Left lobe of liver (tissue), 2 donors: ENCODE measurements at regions not wholly inside any gene's neighbourhood (a gene's known extent, or its start where the extent isn't known, plus 50 kb on each side); places are given as distances from the start of the nearest gene placed in this dataset.
A peak's percentile ranks its signal among the peaks of the same experiment; 100 is the strongest.
"Not testable (repeated sequence)": the region's sequence is repeated elsewhere in the genome, so short reads cannot be mapped to it uniquely, and the experiment has no call there.

Experiments
- ATAC-seq: fragments of 200-7000 bp; cut with Tn5 transposase; one replicate; pipeline ENCODE4 v1.9.1; 2020; ENCODE audit warnings: mild to moderate bottlenecking, moderate library complexity
- DNase-seq: peaks from one replicate; pipeline ENCODE4 v3.0.0-alpha.2; 2020; ENCODE audit warnings: low spot score
- donor health status: DM: no; HTN: no; CAD: no; lungs with moderate emphysema.
- donor health status: DM: no; HTN: yes; CAD: no.

DNA sequence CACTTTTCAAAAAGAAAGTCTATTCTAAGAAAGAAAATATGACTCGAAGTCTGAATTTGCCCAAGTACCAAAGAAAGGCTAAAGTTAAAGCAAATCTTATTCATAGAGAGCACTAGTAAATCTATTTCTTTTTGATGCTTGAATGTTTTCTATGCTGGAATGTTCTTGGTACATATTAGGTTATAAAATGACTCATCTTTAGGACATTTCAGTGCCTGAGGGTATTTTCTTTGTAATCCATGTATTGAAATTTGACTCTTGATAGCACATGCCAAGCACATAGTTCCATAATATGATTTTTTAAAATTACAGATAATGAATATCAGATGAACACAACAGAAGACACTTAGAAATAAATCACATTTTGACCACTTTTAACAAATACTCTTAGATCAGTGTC is 232.8 kb downstream of the TRIML1 start:
- DNase-seq: no peak
- ATAC-seq: no peak

DNA sequence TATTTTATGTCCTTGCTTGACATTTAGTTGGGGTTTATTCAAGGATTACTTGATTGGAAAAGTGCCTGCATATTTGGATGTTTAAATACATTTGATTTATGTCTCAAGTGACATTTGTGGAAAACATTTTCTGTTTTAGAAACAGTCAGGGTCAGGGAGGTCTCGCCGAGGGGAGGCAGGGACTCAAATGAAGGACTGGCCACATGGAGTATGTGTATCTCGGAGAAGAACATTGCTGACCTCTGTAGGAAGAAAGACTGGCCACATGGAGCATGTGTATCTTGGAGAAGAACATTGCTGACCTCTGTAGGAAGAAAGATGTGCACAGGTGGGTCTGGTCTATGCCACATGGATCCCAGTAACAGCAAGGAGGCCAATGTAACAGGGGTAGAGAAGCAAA is 233.6 kb downstream of the TRIML1 start:
- ATAC-seq: peak; percentile 36

DNA sequence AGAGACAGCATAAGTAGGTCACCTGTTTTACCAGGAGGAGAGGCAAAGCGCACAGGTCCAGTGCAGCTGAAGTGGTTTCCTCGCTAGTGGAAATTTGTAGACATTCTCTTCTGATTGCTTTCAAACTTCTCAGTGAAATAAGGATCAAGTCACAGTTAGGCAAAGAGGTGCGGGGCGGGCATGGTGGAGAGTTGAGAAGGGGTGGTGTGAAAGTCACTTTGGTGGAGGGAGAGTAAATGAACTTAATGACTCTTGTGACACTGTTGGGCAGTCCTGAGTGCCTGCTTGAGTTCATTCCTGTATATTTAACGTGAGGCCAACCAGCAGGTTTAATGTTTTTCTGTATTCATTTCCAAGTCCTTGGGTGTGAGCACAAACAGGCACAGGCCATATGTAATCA is 235.6 kb downstream of the TRIML1 start:
- DNase-seq (no peak), ATAC-seq (no peak)

More for the DNA sequence above, 233.6 kb downstream of the TRIML1 start:
- no peak for DNase-seq

DNA sequence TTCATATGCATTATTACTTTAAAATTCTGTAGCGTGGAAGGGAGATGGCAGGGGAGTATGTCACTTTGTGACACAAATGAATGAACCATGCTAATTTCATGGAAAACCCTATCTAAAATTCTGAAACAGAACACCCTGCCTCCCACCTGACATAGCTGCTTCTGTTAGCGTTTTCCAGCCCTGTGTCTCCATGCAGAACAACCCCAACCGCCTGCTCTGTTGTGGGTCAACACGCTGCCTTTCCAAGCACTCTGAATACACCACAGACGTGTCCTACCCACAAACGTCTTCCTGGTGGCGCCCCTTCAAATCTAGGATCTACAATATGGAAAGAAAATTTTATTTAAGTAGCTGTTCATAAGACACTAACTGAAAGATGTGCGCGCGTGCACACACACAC is 238.6 kb downstream of the TRIML1 start:
- ATAC-seq (no peak), DNase-seq (no peak)

DNA sequence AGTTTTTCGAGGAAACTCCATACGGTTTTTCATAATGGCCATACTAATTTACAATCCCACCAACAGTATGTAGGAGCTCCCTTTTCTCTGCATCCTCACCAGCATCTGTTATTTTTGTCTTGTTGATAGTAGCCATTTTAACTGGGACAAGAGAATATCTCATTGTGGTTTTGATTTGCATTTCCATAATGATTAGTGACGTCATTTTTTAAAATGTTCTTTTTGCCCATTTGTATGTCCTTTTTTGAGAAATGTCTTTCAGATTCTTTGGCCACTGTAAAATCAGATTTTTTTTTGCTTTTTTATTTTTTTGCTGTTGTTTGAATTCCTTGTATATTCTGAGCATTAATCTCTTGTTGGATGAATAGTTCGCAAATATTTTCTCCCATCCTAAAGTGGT is 243.9 kb downstream of the TRIML1 start:
- no peak for DNase-seq

DNA sequence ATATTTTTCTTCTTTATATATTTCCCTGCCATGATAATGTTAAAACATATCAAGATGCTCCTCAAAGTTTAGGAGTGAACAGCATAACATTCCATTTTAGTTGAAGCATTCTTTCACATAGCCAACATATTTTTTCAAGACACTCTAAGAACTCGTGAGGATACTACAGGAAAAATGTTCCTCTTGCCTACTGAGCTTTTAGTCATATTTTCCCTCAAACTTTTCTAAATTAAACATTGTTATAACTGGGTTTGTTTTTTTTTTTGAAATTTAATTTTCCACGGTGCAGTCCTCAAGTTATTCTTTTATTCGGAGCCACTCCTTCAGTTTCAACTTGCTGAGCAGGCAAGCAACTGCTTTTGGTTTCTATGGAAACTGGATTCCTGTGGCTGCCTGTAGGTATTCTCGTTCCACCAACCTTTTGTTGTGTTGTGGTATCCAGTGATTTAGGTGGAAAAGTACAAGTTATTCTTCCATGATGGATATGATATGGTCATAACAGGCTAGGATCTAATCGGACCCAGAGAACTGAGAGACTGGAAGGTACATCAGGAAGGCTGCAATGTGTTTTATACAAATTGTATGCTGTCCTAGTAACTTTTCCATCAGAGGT is 248.0 kb downstream of the TRIML1 start:
- ATAC-seq: no peak
- no peak for DNase-seq

More for the DNA sequence above, 243.9 kb downstream of the TRIML1 start:
- no peak for ATAC-seq

DNA sequence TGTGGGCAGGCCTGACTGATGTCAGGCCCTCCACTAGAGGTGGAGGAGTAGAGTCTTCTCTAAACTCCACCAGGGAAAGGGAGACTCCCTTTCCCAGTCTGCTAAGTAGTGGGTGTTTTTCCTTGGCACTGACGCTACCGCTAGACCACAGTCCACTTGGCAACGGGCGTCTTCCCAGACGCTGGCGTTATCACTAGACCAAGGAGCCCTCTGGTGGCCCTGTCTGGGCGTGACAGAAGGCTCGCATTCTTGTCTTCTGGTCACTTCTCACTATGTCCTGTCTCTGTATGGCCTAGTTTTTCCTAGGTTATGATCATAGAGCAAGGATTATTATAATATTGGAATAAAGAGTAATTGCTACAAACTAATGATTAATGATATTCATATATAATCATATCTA is 252.1 kb downstream of the TRIML1 start:
- not testable (repeated sequence) for DNase-seq, ATAC-seq

DNA sequence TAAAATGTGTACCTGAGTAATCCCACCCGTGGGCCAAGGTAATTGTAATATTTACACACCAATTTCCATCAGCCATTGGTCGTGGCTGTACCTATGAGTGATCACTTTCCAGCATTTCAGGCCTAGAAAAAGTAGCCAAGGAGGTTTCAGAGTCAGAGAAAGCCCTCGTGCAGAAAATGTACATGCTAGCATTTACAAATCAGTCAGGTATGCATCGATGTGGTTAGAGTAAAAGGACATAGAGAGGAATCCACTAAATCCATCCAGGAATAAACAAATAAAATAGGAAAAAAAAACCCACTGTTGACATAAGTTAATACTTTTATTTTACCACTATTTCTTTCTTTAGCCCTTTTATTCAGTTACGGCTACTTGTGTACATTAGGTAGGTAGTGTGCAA is 256.8 kb downstream of the TRIML1 start:
- no peak for ATAC-seq
- no peak for DNase-seq

DNA sequence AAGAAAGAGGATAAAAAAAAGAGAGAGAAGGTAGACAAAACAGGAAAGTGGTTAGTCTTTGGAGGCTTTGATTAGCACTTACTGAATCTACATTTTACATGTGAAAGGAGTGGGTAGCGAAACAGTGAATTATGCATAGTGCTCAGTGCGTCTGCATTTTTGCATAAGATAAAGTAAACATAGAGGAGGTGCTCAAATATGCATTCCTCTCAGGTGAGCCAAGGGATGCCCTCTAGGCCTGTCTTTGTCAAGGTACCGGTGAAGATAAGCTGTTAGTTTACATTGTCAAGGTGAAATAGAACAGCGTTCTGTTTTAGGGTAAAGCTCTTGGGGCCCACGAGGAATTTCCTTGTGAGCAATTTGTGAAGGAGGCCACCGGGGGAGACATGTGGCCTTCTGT is 260.6 kb downstream of the TRIML1 start:
- DNase-seq (no peak), ATAC-seq (no peak)

DNA sequence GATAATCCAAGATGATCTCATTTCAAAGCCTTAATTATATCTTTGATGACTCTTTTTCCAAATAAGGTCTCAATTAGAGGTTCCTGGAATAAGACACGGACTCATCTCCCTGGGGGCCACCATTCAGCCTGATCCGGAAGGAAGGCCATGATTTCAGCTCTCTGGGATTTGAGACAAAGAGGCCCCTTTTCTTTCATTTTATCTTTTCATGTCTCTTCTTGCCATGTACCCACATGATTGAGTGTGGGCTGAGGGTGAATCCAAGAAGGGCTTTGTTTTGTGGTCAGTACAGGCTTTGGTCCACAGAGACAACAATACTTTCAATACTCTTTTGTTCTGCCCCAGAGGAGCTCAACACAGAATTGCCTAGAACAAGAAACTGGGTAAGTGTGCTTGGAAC is 261.2 kb downstream of the TRIML1 start:
- ATAC-seq (no peak), DNase-seq (no peak)

DNA sequence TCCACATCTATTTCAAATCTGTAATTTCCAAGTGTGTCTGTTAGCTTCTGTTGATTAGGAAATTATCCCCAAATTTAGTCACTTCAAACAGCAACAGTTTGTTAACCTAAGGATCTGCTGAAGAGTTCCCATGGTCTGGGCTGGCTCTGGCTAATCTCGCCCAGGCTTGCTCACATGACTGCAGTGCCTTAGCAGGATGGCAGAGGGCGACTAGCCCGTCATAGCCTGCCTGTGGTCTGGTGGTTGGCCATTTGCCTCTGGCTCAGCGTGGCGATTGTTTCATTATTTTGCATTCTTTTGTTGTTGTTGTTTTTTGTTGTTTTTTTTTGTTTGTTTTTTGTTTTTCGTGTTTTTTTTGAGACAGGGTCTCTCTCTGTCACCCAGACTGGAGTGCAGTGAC is 264.0 kb downstream of the TRIML1 start:
- DNase-seq: no peak
- no peak for ATAC-seq

DNA sequence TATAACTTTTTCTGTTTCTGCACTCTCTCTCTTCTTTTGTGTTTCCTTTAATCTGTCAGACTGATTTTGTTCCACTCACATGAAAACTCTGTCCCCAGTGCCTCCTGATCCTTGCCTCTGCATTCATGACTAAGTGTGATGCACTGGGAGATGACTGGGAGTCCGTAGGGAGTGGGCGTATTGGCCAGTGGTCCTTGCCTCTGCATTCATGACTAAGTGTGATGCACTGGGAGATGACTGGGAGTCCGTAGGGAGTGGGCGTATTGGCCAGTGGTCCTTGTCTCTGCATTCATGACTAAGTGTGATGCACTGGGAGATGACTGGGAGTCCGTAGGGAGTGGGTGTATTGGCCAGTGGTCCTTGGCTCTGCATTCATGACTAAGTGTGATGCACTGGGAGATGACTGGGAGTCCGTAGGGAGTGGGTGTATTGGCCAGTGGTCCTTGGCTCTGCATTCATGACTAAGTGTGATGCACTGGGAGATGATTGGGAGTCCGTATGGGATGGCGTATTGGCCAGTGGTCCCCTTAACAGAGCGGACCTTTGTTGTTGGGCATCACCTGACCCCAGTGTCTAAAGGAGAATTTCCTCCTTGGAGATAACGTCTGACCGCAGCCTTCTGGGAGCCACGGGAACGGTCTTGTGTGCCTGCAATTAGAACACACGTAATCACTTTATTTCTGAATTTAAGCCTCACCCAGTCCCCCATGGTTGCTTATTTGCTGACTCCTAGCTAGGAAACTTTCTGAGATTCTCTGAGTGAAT is 266.0 kb downstream of the TRIML1 start:
- not testable (repeated sequence) for ATAC-seq, DNase-seq

DNA sequence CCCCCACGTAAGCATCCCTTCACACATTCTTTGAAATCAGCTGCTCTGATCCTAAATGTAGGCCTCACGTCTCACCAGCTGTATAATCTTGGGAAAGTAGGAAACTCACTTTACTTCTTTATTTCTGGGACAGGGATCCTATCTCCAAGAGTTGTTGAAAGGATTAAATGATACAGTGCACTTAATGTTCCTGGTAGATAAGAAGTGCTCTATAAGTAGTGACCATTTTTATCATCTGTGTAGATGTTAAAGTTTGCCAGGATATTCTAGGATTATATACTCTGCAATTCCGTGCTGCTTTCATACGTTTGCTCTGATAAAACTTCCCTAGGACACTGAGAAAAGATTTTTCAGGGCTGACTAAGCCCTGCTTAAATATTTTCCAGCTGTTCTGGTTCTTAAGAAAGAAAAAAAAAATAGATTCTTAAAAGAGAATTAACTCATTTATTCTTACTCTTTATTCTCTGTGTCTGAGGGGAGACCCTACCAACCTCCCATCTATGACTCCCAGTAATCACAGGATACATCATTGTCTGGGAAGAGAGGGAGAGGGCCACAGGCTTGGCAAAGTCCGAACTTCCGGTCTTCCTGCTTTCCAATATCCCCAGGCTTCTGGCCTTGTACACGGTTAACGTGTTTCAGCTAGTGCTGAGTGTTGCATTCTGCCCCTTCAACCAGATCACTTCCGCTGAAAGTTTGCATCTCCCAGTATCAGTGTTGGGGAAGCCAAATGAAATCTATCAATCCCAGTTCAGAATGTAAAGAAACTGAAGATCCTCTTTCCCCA is 269.2 kb downstream of the TRIML1 start:
- ATAC-seq (no peak), DNase-seq (no peak)

DNA sequence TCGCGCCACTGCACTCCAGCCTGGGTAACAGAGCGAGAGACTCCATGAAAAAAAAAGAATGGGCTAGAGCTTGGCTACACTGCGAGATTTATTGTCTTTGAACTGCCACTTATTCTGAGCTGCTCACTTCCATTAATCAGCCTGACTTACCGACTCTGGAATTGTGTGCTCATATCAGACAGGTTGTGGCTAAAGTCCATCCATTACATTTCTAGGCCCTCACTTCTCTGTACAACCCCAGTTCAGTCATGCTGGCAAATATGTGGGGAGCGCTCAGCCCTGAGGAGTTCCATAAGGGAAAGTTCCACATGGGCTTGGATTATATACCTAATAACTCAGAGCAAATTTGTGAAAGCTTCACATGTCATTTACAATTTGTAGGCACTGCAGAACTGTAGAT is 270.6 kb downstream of the TRIML1 start:
- DNase-seq: no peak
- no peak for ATAC-seq

DNA sequence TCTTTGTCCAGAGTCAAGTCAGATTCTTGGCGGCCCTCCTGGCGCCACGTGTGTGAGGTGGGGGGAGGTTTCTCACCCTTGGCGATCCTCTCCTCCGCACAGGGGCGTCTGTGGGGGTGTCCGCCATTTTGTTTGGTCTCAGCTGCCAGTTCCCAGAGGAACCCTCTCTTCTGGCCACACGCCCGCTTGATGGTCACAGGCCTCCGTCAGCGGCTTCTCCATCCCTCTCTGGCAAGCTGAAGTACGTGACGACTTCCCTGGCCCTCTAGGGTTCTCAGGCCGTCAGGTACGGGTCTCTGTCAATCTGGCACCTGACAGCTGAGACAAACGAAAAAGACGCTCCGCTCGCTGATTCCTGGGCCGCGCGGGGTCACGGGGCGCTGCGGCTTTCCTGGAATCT is 272.6 kb downstream of the TRIML1 start:
- ATAC-seq (no peak), DNase-seq (no peak)

DNA sequence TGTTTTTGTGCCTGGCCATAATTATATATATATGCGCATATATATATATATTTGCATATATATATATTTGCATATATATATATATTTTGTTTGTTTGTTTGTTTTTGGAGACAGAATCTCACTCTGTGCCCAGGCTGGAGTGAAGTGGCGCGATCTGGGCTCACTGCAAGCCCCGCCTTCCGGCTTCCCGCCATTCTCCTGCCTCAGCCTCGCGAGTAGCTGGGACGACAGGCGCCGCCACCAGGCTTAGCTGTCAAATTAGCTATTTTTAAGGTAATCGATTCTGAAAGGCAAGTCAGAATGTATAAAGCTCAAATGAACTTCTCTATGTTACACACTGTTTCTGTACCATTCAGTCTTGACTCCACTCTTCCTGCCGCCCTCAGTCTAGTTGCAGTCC is 273.3 kb downstream of the TRIML1 start:
- ATAC-seq (no peak), DNase-seq (no peak)

DNA sequence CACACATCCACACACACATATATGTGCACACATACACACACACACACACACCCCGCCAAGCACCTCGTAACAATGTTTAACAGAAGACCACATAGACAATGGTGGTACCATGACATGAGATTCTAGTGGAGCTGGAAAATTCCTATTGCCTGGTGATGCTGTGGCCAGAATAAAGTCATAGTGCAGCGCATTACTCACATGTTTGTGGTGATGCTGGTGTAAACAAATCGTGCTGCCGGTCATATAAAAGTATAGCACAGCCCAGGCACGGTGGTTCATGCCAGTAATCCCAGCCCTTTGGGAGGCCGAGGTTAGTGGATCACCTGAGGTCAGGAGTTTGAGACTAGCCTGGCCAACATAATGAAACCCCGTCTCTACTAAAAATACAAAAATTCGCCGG is 275.2 kb downstream of the TRIML1 start:
- DNase-seq (no peak), ATAC-seq (no peak)

DNA sequence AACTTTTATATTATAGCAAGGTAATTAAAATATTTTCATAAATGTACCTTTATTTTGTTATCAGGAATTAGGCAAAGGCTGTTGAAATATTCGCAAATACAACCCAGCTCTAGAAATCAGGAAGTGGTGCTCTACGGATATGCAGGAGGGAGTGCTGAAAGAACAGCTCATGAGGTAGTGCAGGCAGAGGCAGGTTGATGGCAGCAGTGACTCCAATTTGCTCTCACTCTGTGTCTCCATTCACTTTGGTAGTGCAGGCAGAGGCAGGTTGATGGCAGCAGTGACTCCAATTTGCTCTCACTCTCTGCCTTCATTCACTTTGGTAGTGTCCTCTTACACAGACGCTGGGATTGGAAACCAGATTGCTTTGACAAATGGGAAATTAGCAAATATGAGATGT is 277.9 kb downstream of the TRIML1 start:
- no peak for ATAC-seq

DNA sequence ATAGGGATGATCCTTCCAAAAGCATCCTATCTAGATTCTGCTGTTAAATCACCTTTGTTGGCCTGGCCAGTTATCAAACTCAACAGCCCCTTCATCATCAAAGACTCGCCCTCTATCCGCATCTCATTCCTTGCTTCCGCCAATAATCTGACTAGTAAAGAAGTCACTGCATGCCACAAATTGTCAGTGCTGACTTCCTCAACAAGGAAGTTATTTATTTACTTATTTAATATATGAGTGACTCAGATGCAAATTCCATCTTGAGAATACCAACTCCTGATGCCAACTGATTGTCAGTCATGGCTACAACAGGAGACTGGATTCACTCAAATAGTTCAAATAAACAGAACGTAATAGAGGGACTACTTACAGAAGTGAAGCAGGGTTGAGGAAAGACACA is 283.8 kb downstream of the TRIML1 start:
- no peak for ATAC-seq
- DNase-seq: no peak

More for the DNA sequence above, 277.9 kb downstream of the TRIML1 start:
- DNase-seq: no peak

DNA sequence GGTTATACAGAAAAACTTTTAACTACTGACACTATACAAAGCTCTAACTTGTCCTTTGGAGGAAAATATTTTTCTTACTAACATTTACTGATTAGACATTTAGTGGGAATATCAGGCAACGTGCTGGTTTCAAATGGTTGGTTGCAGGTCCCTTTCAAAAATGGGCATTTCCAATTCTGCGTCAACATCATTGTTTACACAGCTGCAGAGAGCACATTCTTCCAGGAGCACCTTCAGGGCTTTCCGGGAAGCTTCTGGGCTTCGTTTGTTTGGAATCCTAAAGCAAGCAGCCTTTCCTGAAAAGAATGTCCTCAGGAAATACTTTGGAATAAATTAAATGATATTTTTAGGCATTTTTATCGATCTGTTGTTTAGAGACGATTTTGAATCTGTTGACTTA is 289.7 kb downstream of the TRIML1 start:
- ATAC-seq (no peak), DNase-seq (no peak)

DNA sequence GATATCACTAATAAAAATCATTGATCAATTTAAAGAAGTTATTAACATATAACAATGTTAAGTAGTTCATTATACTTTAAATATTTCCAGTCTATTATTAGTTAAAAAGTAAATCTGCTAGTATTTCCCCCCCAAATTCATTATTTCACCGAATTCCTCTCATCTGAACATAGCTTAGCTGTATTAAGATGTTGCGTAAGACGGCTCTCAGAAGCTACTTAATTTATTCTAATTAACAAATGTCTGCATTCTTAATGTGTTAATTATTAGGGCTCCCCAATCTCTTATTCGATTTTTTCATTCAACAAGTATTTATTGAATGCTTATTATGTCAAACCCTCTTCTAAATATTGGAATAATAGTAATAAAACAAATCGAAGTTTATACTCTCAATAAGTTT is 290.7 kb downstream of the TRIML1 start:
- no peak for ATAC-seq
- DNase-seq: no peak

DNA sequence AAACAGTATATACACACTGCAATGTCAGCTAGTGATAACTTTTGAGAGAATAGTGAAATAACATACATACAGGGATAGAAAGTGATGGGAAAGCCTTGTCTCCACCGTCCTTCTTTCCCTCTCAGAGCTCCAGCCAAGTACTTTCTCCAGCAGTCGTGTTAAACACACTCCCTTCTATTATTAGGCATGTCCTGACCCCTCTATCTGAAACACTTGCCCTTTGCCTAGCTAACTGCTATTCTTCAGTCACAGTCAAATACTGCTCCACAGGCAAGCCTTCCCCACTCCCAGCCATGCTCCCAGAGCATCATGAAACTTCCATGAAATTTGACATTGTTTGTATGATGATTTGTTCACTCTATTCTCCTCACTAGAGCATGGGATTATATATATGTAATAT is 291.1 kb downstream of the TRIML1 start:
- no peak for DNase-seq
- ATAC-seq: no peak
